ENCODE measurements at regions not wholly inside any gene's neighbourhood (a gene's known extent, or its start where the extent isn't known, plus 50 kb on each side); places are given as distances from the start of the nearest gene placed in this dataset.

DNA sequence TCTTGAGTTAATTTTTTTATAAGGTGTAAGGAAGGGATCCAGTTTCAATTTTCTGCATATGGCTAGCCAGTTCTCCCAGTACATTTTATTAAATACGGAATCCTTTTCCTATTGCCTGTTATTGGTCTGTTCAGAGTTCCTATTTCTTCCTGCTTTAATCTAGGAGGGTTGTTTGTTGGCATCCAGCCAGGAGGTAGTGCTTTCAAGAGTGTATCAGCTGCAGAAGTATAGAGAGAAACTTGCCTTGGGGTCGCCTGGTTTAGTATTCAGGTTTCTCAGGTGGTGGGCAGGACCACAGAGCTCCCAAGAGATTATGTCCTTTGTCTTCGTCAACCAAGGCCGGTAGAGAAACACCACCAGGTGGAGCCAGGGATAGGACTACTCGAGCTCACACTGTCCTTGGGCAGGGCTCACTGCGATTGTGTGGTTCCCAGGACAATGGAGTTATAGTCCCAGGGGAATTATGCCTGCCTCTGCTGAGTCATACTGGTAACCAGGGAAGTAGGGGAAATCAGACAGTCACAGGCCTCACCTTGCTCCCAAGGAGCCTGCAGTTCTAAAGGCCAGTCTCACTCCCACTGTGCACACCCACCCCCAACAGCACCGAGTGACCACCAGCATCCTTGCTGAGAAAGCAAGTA is 168.1 kb downstream of the VSIG4 start:
- TF ChIP-seq EP300 (IDR thresholded peaks at IDR 0.05; ENCODE audit: borderline replicate concordance in 1 of 2, low read depth in 1 of 2, low read length in 1 of 2): no peak
- TF ChIP-seq, protein P1, sequence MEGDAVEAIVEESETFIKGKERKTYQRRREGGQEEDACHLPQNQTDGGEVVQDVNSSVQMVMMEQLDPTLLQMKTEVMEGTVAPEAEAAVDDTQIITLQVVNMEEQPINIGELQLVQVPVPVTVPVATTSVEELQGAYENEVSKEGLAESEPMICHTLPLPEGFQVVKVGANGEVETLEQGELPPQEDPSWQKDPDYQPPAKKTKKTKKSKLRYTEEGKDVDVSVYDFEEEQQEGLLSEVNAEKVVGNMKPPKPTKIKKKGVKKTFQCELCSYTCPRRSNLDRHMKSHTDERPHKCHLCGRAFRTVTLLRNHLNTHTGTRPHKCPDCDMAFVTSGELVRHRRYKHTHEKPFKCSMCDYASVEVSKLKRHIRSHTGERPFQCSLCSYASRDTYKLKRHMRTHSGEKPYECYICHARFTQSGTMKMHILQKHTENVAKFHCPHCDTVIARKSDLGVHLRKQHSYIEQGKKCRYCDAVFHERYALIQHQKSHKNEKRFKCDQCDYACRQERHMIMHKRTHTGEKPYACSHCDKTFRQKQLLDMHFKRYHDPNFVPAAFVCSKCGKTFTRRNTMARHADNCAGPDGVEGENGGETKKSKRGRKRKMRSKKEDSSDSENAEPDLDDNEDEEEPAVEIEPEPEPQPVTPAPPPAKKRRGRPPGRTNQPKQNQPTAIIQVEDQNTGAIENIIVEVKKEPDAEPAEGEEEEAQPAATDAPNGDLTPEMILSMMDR (IDR thresholded peaks at IDR 0.05): peak; percentile 8; the same call in 1 of the 2 replicates
- no peak for TF ChIP-seq GATA2 (CRISPR knock-in tag; IDR thresholded peaks at IDR 0.05)
- TF ChIP-seq, protein P2, sequence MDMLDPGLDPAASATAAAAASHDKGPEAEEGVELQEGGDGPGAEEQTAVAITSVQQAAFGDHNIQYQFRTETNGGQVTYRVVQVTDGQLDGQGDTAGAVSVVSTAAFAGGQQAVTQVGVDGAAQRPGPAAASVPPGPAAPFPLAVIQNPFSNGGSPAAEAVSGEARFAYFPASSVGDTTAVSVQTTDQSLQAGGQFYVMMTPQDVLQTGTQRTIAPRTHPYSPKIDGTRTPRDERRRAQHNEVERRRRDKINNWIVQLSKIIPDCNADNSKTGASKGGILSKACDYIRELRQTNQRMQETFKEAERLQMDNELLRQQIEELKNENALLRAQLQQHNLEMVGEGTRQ (IDR thresholded peaks at IDR 0.05; ENCODE audit: borderline replicate concordance, low read depth, low read length): no peak
- no peak for TF ChIP-seq GABPA (IDR thresholded peaks at IDR 0.05; ENCODE audit: low read depth)
- TF ChIP-seq SIN3A (IDR thresholded peaks at IDR 0.05; ENCODE audit: borderline replicate concordance, low read depth, low read length): no peak
- TF ChIP-seq SMC3 (IDR thresholded peaks at IDR 0.05; ENCODE audit: low read depth, low read length): no peak
- TF ChIP-seq YY1 (IDR thresholded peaks at IDR 0.05; ENCODE audit: low read depth): no peak
- TF ChIP-seq ELF1 (IDR thresholded peaks at IDR 0.05): no peak
